ENCODE measurements at regions not wholly inside any gene's neighbourhood (a gene's known extent, or its start where the extent isn't known, plus 50 kb on each side); places are given as distances from the start of the nearest gene placed in this dataset.

DNA sequence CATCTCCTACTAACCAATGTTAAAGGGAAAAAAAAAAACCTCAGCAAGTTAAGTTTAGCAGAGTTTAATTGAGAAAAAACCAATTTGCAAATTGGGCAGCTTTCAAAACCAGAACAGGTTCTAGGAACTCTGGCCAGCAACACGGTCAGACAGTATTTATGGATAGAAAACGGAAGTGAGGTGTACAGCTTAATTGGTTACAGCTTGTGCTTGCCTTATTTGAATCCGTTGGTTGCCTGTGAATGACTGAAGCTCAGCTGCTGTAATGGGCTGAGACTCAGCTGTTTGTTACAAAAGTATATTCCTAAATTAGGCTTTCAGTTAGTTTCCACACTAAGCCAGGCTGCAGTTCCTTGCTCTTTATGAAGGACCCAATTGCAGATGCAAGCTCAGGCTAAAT is 217.0 kb downstream of the SREK1 start:
- H2AK5ac ChIP-seq (ENCODE audit: low read depth, low read length), result no peak overlapping the region
- H3K27ac ChIP-seq (replicated peaks; ENCODE audit: low read length), result no peak overlapping the region
- no peak overlapping the region for H3K4me2 ChIP-seq (ENCODE audit: insufficient read depth, low read length, poor library complexity, severe bottlenecking)
- H3K79me1 ChIP-seq (ENCODE audit: low read depth, low read length), result no peaks in the 10 kb centered on the region
- H3K4ac ChIP-seq (ENCODE audit: low read length), result no peak overlapping the region
- no peak overlapping the region for H3K9ac ChIP-seq (ENCODE audit: low read depth, low read length, poor library complexity)
- no peak for DNase-seq (ENCODE audit: low spot score)
- H3K36me3 ChIP-seq (replicated peaks in 1 of 2; ENCODE audit: control insufficient read depth in 2 of 2, insufficient read depth in 2 of 2, low read length in 2 of 2), result no peaks in the 10 kb centered on the region
- no peak overlapping the region for H2BK5ac ChIP-seq (ENCODE audit: low read length)
- H4K8ac ChIP-seq (ENCODE audit: low read depth, low read length), result no peak overlapping the region
- H3K18ac ChIP-seq (ENCODE audit: low read length), result no peak overlapping the region
- H3K23ac ChIP-seq (ENCODE audit: low read depth, low read length, poor library complexity), result no peak overlapping the region
- WGBS, 2 donors (ENCODE audit: extremely low coverage in 2 of 2, insufficient read length in 2 of 2, insufficient replicate concordance in 1 of 2), result no CpG with 5 or more reads among the region's 3 CpGs
- H3K27me3 ChIP-seq (ENCODE audit: control insufficient read depth in 3 of 3, insufficient read depth in 3 of 3, low read depth in 1 of 3, low read length in 3 of 3), result no peaks in the 10 kb centered on the region
- no peak overlapping the region for H2BK12ac ChIP-seq (ENCODE audit: low read length)
- no peak overlapping the region for H3K4me3 ChIP-seq (ENCODE audit: low read length in 2 of 2)
- no peak overlapping the region for H3K14ac ChIP-seq (ENCODE audit: low read length)
- peaks cover 0 to 3% of the 10 kb centered on the region in 2 donors for H3K4me1 ChIP-seq (ENCODE audit: control insufficient read depth in 2 of 2, insufficient read depth in 1 of 2, low read depth in 1 of 2, low read length in 2 of 2)
- H3K9me3 ChIP-seq (replicated peaks in 1 of 2; ENCODE audit: control insufficient read depth in 2 of 2, insufficient read depth in 1 of 2, low read depth in 1 of 2, low read length in 2 of 2), result no peaks in the 10 kb centered on the region
- no peak overlapping the region for H4K91ac ChIP-seq (ENCODE audit: low read depth, low read length, poor library complexity)
- no peak overlapping the region for H2BK120ac ChIP-seq (ENCODE audit: low read depth, low read length)
- H2AFZ ChIP-seq (ENCODE audit: low read length), result no peak overlapping the region
- H2BK15ac ChIP-seq (ENCODE audit: low read length), result no peak overlapping the region

DNA sequence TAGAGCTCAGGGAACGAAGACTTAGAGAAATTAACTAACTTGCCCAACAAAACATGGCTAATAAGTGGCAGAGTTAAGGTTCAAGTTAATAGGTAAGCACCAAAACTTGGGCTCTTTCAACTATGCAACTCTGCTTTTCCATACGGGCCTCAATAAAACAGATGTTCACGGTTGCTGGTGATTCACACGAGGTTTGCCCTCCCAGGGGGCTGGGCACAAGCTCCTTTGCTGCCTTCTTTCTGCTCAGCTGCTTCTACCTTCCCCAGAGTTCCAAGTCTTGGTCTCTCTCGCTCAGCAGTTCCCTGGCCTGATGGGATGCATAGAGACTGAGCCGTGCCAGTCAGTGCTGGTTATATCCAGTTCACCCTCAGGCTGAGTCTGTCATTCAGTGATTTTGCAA is 217.9 kb downstream of the SREK1 start:
- Histone ChIP-seq H3K9me3 (replicated peaks in 1 of 2; ENCODE audit: control insufficient read depth in 2 of 2, insufficient read depth in 1 of 2, low read depth in 1 of 2, low read length in 2 of 2) (no peaks in the 10 kb centered on the region), H2BK15ac (ENCODE audit: low read length) (no peak overlapping the region)
- no peak for DNase-seq (ENCODE audit: low spot score)

DNA sequence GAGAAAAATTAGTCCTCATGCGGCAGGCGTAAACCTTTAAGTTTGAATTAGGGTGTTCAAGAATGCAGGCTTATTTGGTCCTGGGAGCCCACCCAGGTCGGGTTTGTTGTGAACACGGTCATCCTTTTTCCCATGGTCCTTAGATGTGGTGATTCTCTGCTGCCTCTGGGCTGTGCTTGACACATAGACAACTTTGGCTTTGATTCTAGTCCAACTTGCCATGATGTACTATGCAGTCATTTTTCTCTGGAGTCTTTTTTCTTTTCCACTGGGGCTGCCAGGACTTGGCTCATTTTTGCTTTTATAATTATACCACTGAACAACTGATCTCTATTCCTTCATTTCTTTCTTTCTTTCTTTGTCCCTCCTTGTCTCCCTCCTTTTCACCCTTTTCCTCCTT is 218.6 kb downstream of the SREK1 start:
- Histone ChIP-seq H4K91ac (ENCODE audit: low read depth, low read length, poor library complexity) (no peak overlapping the region), H2BK15ac (ENCODE audit: low read length) (no peak overlapping the region), H2BK5ac (ENCODE audit: low read length) (no peak overlapping the region), H3K4me2 (ENCODE audit: insufficient read depth, low read length, poor library complexity, severe bottlenecking) (no peak overlapping the region), H4K8ac (ENCODE audit: low read depth, low read length) (no peak overlapping the region), H2AFZ (ENCODE audit: low read length) (no peak overlapping the region), H3K27me3 (ENCODE audit: control insufficient read depth in 3 of 3, insufficient read depth in 3 of 3, low read depth in 1 of 3, low read length in 3 of 3) (no peaks in the 10 kb centered on the region), H3K4me1 (ENCODE audit: control insufficient read depth in 2 of 2, insufficient read depth in 1 of 2, low read depth in 1 of 2, low read length in 2 of 2) (peaks cover 0 to 4% of the 10 kb centered on the region in 2 donors), H3K79me1 (ENCODE audit: low read depth, low read length) (no peaks in the 10 kb centered on the region), H3K14ac (ENCODE audit: low read length) (no peak overlapping the region), H3K9ac (ENCODE audit: low read depth, low read length, poor library complexity) (no peak overlapping the region), H3K27ac (replicated peaks; ENCODE audit: low read length) (no peak overlapping the region), H3K4me3 (ENCODE audit: low read length in 2 of 2) (no peak overlapping the region), H3K9me3 (replicated peaks in 1 of 2; ENCODE audit: control insufficient read depth in 2 of 2, insufficient read depth in 1 of 2, low read depth in 1 of 2, low read length in 2 of 2) (no peaks in the 10 kb centered on the region), H3K4ac (ENCODE audit: low read length) (no peak overlapping the region), H3K36me3 (replicated peaks in 1 of 2; ENCODE audit: control insufficient read depth in 2 of 2, insufficient read depth in 2 of 2, low read length in 2 of 2) (no peaks in the 10 kb centered on the region), H2AK5ac (ENCODE audit: low read depth, low read length) (no peak overlapping the region), H2BK12ac (ENCODE audit: low read length) (no peak overlapping the region), H3K18ac (ENCODE audit: low read length) (no peak overlapping the region), H3K23ac (ENCODE audit: low read depth, low read length, poor library complexity) (no peak overlapping the region), H2BK120ac (ENCODE audit: low read depth, low read length) (no peak overlapping the region)
- no CpG with 5 or more reads among the region's 4 CpGs for WGBS, 2 donors (ENCODE audit: extremely low coverage in 2 of 2, insufficient read length in 2 of 2, insufficient replicate concordance in 1 of 2)
- no peak for DNase-seq (ENCODE audit: low spot score)

More for the DNA sequence above, 217.9 kb downstream of the SREK1 start:
- no peak overlapping the region for H3K27ac ChIP-seq (replicated peaks; ENCODE audit: low read length)
- H3K4me3 ChIP-seq (ENCODE audit: low read length in 2 of 2), result no peak overlapping the region
- no peak overlapping the region for H4K91ac ChIP-seq (ENCODE audit: low read depth, low read length, poor library complexity)
- WGBS, 2 donors (ENCODE audit: extremely low coverage in 2 of 2, insufficient read length in 2 of 2, insufficient replicate concordance in 1 of 2), result no CpG with 5 or more reads among the region's 6 CpGs
- peak overlapping the region; percentile 61 for H2AFZ ChIP-seq (ENCODE audit: low read length)
- H3K4me2 ChIP-seq (ENCODE audit: insufficient read depth, low read length, poor library complexity, severe bottlenecking), result no peak overlapping the region
- peak overlapping the region; percentile 23 for H3K14ac ChIP-seq (ENCODE audit: low read length)
- no peak overlapping the region for H3K18ac ChIP-seq (ENCODE audit: low read length)
- H3K79me1 ChIP-seq (ENCODE audit: low read depth, low read length), result no peaks in the 10 kb centered on the region
- H3K4me1 ChIP-seq (ENCODE audit: control insufficient read depth in 2 of 2, insufficient read depth in 1 of 2, low read depth in 1 of 2, low read length in 2 of 2), result peaks cover 0 to 4% of the 10 kb centered on the region in 2 donors
- H2AK5ac ChIP-seq (ENCODE audit: low read depth, low read length), result no peak overlapping the region
- H3K4ac ChIP-seq (ENCODE audit: low read length), result no peak overlapping the region
- H3K27me3 ChIP-seq (ENCODE audit: control insufficient read depth in 3 of 3, insufficient read depth in 3 of 3, low read depth in 1 of 3, low read length in 3 of 3), result no peaks in the 10 kb centered on the region
- H3K36me3 ChIP-seq (replicated peaks in 1 of 2; ENCODE audit: control insufficient read depth in 2 of 2, insufficient read depth in 2 of 2, low read length in 2 of 2), result no peaks in the 10 kb centered on the region
- no peak overlapping the region for H3K23ac ChIP-seq (ENCODE audit: low read depth, low read length, poor library complexity)
- no peak overlapping the region for H2BK5ac ChIP-seq (ENCODE audit: low read length)
- H4K8ac ChIP-seq (ENCODE audit: low read depth, low read length), result no peak overlapping the region
- no peak overlapping the region for H2BK120ac ChIP-seq (ENCODE audit: low read depth, low read length)
- no peak overlapping the region for H2BK12ac ChIP-seq (ENCODE audit: low read length)
- H3K9ac ChIP-seq (ENCODE audit: low read depth, low read length, poor library complexity), result no peak overlapping the region

DNA sequence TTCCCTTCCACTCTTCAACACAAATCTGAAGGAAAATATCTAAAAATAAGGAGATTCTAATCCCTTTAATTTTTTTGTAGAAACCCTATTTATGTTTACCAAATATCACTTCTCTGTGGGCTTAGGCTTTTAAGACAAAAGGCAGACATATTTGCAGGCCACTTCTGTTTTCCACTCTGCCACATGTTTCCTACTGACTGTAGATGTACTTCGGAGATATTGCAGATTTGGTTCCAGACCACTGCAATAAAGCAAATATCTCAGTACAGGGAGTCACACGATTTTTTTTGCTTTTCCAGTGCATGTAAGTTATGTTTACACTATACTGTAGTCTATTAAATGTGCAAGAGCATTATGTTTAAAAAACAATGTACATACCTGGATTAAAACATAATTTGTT is 219.0 kb downstream of the SREK1 start:
- H3K27ac ChIP-seq (replicated peaks; ENCODE audit: low read length), result no peak overlapping the region
- no peak overlapping the region for H3K14ac ChIP-seq (ENCODE audit: low read length)
- no peak overlapping the region for H3K4me2 ChIP-seq (ENCODE audit: insufficient read depth, low read length, poor library complexity, severe bottlenecking)
- no peak overlapping the region for H2BK120ac ChIP-seq (ENCODE audit: low read depth, low read length)
- H3K23ac ChIP-seq (ENCODE audit: low read depth, low read length, poor library complexity), result no peak overlapping the region
- H3K79me1 ChIP-seq (ENCODE audit: low read depth, low read length), result no peaks in the 10 kb centered on the region
- no peak overlapping the region for H3K9ac ChIP-seq (ENCODE audit: low read depth, low read length, poor library complexity)
- H4K91ac ChIP-seq (ENCODE audit: low read depth, low read length, poor library complexity), result no peak overlapping the region
- H3K27me3 ChIP-seq (ENCODE audit: control insufficient read depth in 3 of 3, insufficient read depth in 3 of 3, low read depth in 1 of 3, low read length in 3 of 3), result no peaks in the 10 kb centered on the region
- no peak overlapping the region for H2BK15ac ChIP-seq (ENCODE audit: low read length)
- H3K4me1 ChIP-seq (ENCODE audit: control insufficient read depth in 2 of 2, insufficient read depth in 1 of 2, low read depth in 1 of 2, low read length in 2 of 2), result peaks cover 0 to 4% of the 10 kb centered on the region in 2 donors
- no peak overlapping the region for H2AK5ac ChIP-seq (ENCODE audit: low read depth, low read length)
- H2BK12ac ChIP-seq (ENCODE audit: low read length), result no peak overlapping the region
- H3K9me3 ChIP-seq (replicated peaks in 1 of 2; ENCODE audit: control insufficient read depth in 2 of 2, insufficient read depth in 1 of 2, low read depth in 1 of 2, low read length in 2 of 2), result no peaks in the 10 kb centered on the region
- no peak overlapping the region for H2AFZ ChIP-seq (ENCODE audit: low read length)
- no peaks in the 10 kb centered on the region for H3K36me3 ChIP-seq (replicated peaks in 1 of 2; ENCODE audit: control insufficient read depth in 2 of 2, insufficient read depth in 2 of 2, low read length in 2 of 2)
- DNase-seq (ENCODE audit: low spot score), result no peak
- H3K4me3 ChIP-seq (ENCODE audit: low read length in 2 of 2), result no peak overlapping the region
- H4K8ac ChIP-seq (ENCODE audit: low read depth, low read length), result no peak overlapping the region
- H2BK5ac ChIP-seq (ENCODE audit: low read length), result no peak overlapping the region
- no peak overlapping the region for H3K4ac ChIP-seq (ENCODE audit: low read length)
- no peak overlapping the region for H3K18ac ChIP-seq (ENCODE audit: low read length)
- no CpG with 5 or more reads among the region's 2 CpGs for WGBS, 2 donors (ENCODE audit: extremely low coverage in 2 of 2, insufficient read length in 2 of 2, insufficient replicate concordance in 1 of 2)

Measured in neuronal stem cell (in vitro differentiated cells).